ENCODE measurements at regions not wholly inside any gene's neighbourhood (a gene's known extent, or its start where the extent isn't known, plus 50 kb on each side); places are given as distances from the start of the nearest gene placed in this dataset.

- Histone ChIP-seq H4K20me1 (ENCODE audit: insufficient read depth, low read length) (no peaks in the 10 kb centered on the region), H3K56ac (ENCODE audit: extremely low read depth, insufficient read depth, low read length) (no peak overlapping the region), H3K27ac (ENCODE audit: insufficient read depth, low read length) (no peak overlapping the region), H3K23ac (ENCODE audit: low read depth, low read length) (no peak overlapping the region), H3K18ac (ENCODE audit: low read depth, low read length) (no peak overlapping the region), H3K14ac (replicated peaks; ENCODE audit: low read depth, low read length) (no peak overlapping the region), H3K36me3 (ENCODE audit: control insufficient read depth, insufficient read depth, low read length) (no peaks in the 10 kb centered on the region), H2BK20ac (ENCODE audit: low read depth, low read length) (no peak overlapping the region), H3K79me1 (ENCODE audit: low read depth in 1 of 2, low read length in 2 of 2) (no peaks in the 10 kb centered on the region), H3K9me1 (ENCODE audit: insufficient read depth, low read length) (no peaks in the 10 kb centered on the region), H3K27me3 (ENCODE audit: control insufficient read depth, insufficient read depth, low read length) (no peaks in the 10 kb centered on the region), H3K4me3 (ENCODE audit: insufficient read depth, low read depth, low read length) (no peak overlapping the region), H2AK5ac (ENCODE audit: low read depth, low read length) (no peak overlapping the region), H2AK9ac (replicated peaks; ENCODE audit: low read depth, low read length, poor library complexity) (no peak overlapping the region), H2BK5ac (ENCODE audit: low read depth, low read length, poor library complexity, severe bottlenecking) (no peak overlapping the region), H3K9ac (ENCODE audit: low read depth, low read length) (no peak overlapping the region), H3K4me1 (ENCODE audit: control insufficient read depth, insufficient read depth, low read length) (no peaks in the 10 kb centered on the region), H4K91ac (ENCODE audit: insufficient read depth, low read depth, low read length) (no peak overlapping the region), H3K4ac (ENCODE audit: low read depth, low read length) (no peak overlapping the region), H2AFZ (replicated peaks; ENCODE audit: low read length, poor library complexity) (no peak overlapping the region), H3K4me2 (ENCODE audit: low read depth, low read length) (no peak overlapping the region), H4K5ac (ENCODE audit: low read depth, low read length) (no peak overlapping the region), H2BK15ac (ENCODE audit: low read depth, low read length) (no peak overlapping the region), H2BK120ac (ENCODE audit: low read depth, low read length) (no peak overlapping the region), H3K9me3 (ENCODE audit: control insufficient read depth, insufficient read depth, low read length) (0 out of 2 replicates have a peak, but pooled peaks cover 2% of the 10 kb centered on the region), H4K8ac (ENCODE audit: low read depth in 2 of 2, low read length in 2 of 2) (no peak overlapping the region)
- TF ChIP-seq RAD21 (IDR thresholded peaks at IDR 0.05; ENCODE audit: low read length): no peak
- no peak for TF ChIP-seq FOS (IDR thresholded peaks at IDR 0.05; ENCODE audit: low read depth, low read length)
- TF ChIP-seq POLR2A (IDR thresholded peaks at IDR 0.05; ENCODE audit: low read depth, low read length): no peak
- no peak for TF ChIP-seq USF2 (IDR thresholded peaks at IDR 0.05; ENCODE audit: low read depth, low read length)
- WGBS, 2 experiments (ENCODE audit: extremely low coverage in 2 of 2, insufficient read length in 1 of 2): 68% methylated on average over 4 of the region's 4 CpGs; no CpG with 5 or more reads in 1 of the 2 experiments
- BruUV-seq (replicated peaks): no TSS peak
- intact Hi-C loops (cut with micrococcal nuclease): no loop called here
- ATAC-seq (ENCODE audit: low read depth) (no peak), DNase-seq (no peak)
- in situ Hi-C loops (cut with MboI; ENCODE audit: low sequenced_read_pairs): no loop called here
- POLR2A ChIA-PET (ENCODE audit: unreplicated experiment): no interaction called here
- dilution Hi-C loops (cut with HindIII; ENCODE audit: low sequenced_read_pairs, unreplicated experiment): no loop called here
- CTCF ChIA-PET: no interaction called here
Measured at GRCh38 chr2:102967451-102967850, 205.6 kb downstream of the TMEM182 start.
